Esophagus muscularis mucosa (tissue), 4 donors: ENCODE measurements at regions not wholly inside any gene's neighbourhood (a gene's known extent, or its start where the extent isn't known, plus 50 kb on each side); places are given as distances from the start of the nearest gene placed in this dataset.

Experiments
- EP300 ChIP-seq: sonication (generic); formaldehyde crosslinking; IDR thresholded peaks from one replicate; pipeline ENCODE4 v1.6.1; 2017; ENCODE audit warnings: antibody characterized with exemption
- POLR2A ChIP-seq: fragments of 450-650 bp; IDR thresholded peaks from one replicate; pipeline ENCODE4 v1.6.1; 2017; ENCODE audit warnings: antibody characterized with exemption, moderate library complexity, mild to moderate bottlenecking, low read depth
- POLR2AphosphoS5 ChIP-seq, 2 donors: sonication (generic); formaldehyde crosslinking; IDR thresholded peaks; one replicate each; pipeline ENCODE4 v1.6.1; 2017; ENCODE audit warnings: antibody characterized with exemption in 2 of 2
- TF ChIP-seq, protein P1 (sequence below), 3 experiments: fragments of 200-600 bp in 2 of 3; fragments of 450-650 bp in 1 of 3; sonication (generic) in 2 of 3; IDR thresholded peaks; one replicate each; pipeline ENCODE4 v1.5.1; 2017 to 2019; ENCODE audit warnings: antibody characterized with exemption in 3 of 3, mild to moderate bottlenecking in 2 of 3, moderate library complexity in 1 of 3

DNA sequence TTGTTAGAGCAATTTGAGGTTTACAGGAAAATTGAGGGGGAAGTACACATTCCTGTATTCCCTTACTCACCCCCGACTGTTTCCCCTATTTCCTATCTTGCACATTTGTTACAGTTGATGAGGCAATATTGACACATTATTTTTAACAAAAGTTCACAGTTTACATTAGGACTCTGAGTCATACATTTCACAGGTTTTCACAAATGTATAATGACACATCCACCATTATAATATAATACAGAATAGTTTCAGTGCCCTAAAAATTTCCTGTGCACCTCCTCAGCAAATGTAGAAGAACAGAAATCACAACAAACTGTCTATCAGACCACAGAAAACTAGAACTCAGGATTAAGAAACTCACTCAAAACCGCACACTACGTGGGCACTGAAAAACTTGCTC, 160.6 kb upstream of the RMP24 start:
- TF ChIP-seq, protein P1, sequence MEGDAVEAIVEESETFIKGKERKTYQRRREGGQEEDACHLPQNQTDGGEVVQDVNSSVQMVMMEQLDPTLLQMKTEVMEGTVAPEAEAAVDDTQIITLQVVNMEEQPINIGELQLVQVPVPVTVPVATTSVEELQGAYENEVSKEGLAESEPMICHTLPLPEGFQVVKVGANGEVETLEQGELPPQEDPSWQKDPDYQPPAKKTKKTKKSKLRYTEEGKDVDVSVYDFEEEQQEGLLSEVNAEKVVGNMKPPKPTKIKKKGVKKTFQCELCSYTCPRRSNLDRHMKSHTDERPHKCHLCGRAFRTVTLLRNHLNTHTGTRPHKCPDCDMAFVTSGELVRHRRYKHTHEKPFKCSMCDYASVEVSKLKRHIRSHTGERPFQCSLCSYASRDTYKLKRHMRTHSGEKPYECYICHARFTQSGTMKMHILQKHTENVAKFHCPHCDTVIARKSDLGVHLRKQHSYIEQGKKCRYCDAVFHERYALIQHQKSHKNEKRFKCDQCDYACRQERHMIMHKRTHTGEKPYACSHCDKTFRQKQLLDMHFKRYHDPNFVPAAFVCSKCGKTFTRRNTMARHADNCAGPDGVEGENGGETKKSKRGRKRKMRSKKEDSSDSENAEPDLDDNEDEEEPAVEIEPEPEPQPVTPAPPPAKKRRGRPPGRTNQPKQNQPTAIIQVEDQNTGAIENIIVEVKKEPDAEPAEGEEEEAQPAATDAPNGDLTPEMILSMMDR (IDR thresholded peaks at IDR 0.05), result no peak
- TF ChIP-seq POLR2A, result no peak
- no peak for TF ChIP-seq EP300
- no peak for TF ChIP-seq POLR2AphosphoS5 (IDR thresholded peaks at IDR 0.05)
